Fibroblast of upper back skin (primary cell): ENCODE measurements at regions not wholly inside any gene's neighbourhood (a gene's known extent, or its start where the extent isn't known, plus 50 kb on each side); places are given as distances from the start of the nearest gene placed in this dataset.

Experiments used
- DNase-seq: peaks from one replicate; pipeline ENCODE4 v3.0.0-alpha.2; 2013

DNA sequence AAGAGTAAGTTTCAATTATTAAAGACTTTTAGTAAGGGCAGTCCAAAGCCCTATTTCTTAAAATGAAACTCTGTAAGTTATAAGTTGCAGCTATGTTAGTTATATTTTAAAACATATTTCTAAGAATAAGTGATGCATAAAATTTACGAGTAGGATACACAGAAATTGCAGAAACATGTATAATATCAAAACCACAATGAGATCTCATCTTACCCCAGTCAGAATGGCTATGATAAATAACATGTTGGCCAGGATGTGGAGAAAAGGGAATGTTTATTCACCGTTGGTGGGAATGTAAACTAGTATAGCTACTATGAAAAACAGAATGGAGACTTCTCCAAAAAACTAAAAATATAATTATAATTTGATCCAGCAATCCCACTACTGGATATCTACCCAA is 201.2 kb downstream of the CBLN2 start:
- peak; percentile 58 for DNase-seq

DNA sequence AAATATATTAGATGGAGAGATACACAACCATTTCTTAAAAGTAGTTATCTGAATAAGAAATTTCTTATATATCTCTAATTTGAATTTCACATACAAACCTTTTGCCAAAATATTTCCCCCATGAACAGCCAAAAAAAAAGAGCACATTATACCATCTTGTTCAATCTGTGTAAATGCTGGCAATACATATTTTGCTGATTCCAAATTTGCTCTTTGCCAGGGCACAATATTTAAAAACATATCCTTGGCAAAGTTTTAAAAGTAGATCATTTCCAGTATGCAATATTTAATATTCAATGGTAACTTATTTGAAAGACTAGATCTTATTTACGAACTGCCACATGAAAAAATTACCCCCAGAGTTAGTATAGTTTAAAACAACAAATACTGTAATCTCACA is 204.2 kb downstream of the CBLN2 start:
- no peak for DNase-seq

DNA sequence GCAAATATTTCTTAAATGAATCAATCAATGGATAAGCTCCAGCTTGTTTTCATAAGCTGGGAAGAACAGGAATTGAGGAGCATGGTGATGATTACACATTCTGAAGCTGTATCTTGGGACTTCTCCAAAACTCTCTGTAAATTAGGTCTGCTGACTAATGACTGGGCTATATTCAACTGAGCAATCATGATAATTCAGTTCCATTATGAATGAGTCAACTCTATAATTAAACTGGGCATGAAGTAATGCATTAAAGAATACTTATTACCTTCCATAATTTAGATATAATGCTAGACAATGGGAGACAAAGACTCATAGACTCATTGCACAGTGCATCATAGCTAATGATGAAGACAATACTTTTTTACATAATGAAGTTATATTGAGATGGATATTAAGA is 207.4 kb downstream of the CBLN2 start:
- DNase-seq: peak; percentile 3

DNA sequence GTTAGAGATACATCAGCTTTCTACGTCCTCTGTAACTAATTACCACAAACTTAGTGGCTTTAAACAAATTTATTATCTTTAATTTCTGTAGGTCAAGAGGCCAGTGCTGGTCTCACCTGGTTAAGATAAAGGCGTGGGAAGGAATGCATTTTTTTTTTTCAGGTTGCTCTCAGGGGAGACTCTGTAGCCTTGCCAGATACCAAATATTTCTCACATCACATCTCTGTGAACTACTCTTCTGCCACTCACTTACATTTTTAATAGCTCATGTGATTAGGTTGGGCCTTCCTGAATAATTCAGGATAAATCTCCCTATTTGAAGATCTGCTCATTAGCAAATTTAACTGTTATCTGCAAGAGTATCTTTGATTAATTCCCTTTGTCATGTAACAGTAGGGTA is 214.6 kb downstream of the CBLN2 start:
- no peak for DNase-seq

DNA sequence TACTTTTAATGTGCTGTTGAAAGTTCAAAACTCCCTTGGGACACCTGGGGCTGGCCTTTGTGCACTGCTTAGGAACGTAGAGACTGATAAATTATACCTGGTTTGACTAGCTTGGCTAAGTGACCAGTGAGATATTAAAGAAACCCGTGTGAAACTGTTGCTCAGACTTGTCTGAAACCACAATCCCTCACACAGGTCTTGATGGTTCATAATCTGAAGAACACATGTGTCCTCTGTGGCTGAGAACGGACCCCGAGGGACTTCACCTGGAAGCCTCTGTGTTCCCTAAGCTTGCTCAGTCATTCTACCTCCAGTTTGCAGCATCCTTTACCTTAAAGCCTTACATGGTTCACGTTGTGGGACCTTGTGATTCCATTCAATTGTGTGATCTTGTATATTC is 218.8 kb downstream of the CBLN2 start:
- DNase-seq: no peak

DNA sequence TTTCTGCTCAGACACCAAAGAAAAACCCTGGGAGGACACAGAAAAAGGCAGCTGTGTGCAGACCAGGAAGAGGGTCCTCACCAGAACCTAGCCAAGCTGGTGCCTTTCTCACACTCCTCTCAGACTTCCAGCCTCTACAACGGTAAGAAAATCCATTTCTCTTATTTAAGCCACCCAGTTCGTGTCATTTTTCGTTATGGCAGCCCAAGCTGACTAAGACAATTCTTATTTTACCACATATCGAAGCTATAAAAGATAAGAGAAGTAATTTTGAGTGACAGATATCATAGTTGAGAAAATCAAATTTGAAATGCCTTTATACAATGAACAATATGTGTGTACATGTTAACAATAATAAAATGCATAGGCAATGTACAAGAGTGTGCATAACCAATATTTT is 219.5 kb downstream of the CBLN2 start:
- no peak for DNase-seq

DNA sequence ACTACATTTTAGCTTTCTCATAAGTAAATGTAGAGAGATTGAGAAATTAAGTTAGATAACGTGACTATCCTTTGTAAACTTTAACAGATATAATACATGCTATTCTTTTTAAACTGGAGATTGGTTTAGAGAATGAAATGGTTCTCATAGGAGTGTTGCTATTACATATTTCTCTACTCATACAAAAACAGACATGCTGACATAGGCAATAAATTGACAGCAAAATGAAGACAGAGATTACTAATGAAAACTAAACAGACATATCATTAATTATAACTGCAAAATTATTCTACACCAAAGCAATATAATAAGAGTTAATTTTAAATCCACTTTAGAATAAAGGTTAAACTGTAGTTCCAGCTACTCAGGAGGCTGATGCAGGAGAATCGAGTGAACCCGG is 227.6 kb downstream of the CBLN2 start:
- DNase-seq: no peak

DNA sequence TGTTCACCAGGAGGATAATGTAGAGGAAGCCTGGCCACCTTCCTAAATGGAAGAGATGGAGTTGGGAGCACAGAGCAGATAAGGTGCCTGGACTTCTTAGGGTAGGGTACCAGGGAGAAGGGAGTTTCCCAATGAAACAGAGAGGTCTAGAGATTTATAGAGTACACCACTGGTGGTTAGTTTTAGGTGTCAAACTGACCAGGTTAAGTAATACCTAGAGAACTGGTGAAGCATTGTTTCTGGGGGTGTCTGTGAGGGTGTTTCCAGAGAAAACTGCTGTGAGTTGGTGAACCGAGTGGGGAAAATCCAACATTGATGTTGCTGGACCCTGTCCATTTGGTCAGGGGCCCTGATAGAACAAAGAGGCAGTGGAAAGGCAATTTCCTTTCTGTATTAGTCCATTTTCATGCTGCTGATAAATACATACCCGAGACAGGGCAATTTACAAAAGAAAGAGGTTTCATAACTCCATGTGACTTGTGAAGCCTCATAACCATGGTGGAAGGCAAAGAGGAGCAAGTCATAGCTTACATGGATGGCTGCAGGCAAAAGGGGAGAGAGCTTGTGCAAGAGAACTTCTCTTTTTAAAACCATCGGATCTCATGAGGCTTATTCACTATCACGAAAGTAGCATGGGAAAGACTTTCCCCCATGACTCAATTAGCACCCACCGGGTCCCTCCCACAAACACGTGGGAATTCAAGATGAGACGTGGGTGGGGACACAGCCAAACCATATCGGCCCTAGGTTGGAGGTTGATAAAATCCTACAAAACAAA is 260.8 kb downstream of the CBLN2 start:
- no peak for DNase-seq

DNA sequence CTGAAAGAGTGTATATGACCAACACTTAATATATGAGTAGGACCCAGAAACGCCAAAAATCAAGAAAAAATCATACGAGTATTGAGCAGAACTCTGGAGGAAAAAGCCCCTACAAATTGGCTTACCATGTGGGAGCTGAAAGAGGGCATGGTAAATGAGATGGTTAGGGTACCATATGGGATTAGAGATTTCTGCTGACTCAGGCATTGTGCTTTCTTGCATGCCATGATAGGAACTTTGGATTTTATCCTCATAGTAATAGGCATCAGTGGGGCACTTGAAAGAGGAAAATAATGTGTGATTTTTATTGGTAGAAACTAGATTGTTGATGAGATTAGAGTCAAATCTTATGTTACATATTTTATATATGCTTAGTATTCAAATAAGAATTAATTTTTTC is 271.1 kb downstream of the CBLN2 start:
- no peak for DNase-seq

DNA sequence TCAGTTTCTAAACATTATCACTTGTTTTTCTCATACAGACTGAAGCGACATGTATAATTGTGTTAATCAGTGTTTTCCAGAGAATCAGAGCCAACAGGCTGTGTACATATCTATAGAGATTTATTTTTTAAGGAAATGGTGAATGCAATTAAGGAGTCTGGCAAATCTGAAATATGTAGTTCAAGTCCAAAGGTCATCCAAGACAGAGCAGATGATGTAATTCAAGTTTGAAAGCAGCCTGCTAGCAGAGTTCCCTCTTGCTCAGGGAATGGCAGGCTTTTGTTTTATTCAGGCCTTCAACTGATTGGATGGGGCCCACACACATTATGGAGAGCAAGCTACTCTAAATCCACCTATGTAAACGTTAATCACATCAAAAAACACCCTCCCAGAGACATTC is 282.6 kb downstream of the CBLN2 start:
- no peak for DNase-seq

DNA sequence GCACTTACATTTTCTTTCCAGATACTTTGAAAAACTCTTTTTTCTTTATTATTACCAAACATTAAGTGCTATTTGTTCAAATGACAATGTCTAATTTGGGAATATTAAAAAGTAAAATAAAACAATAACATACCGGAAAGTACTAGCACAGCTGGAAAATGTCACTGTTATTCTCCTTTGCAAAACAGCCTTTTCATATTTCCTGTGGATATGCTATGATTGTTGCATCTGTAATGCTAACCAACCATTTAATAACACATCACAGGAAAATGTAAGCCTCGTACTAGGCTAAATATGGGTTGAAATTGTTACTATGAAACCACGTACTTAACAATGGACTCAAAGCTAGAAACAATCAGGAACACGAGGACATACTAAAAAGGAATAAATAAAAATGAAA is 298.1 kb downstream of the CBLN2 start:
- no peak for DNase-seq

DNA sequence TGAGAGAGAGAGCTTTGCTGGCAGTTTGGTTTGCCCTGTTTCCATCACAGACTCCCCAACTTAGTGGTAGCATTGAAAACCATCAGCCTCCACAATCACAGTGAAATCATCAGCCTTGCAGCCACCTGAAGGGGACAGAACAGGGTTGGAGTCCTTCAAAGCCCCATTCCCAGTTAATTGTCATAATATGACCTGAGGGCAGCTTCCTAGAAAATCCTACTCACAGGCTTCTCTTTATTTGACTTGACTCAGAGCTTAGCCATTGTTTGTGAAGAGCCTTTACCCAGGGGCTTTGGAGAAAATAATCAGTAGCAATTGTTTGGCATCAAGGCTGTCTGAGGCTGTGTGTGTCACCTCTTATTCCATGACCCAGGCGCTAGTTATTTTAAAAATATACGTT is 308.7 kb downstream of the CBLN2 start:
- DNase-seq: no peak

DNA sequence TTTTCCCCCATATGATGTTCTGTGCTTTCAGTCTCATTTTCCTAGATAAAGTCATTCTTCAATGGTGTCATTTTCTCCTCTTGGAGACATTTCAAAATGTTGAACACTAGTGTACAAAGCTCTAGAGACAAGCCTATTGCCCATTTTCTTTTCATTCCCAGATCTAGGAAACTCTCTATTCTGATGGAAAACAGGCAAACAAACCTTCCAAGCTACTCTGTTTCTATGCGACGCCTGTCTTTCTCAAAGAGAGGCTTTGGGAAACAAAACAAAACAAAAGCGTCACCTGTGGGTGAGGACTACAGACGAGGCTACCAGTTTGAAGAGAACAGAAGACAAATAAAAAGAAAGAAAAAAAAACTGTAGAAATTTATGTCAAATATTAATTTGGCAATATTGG is 311.0 kb downstream of the CBLN2 start:
- DNase-seq: no peak

DNA sequence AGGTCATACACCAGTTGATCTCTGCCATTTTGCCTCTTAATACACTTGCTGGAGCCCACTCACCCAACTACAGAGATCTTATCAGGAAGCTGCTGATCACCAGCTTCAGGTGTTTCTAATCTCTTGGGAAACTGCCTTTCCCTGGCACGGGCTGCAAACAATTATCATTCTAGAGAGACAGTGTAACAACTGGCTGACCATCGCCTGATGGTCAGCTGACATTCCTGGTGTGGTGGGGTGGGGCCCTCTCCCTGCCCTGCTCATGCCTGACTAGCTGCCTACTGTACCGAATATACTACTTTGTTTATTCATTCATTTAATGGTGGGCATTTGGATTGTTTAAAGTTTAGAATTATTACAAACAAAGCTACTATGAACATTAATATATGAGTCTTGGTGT is 311.5 kb downstream of the CBLN2 start:
- DNase-seq: no peak

DNA sequence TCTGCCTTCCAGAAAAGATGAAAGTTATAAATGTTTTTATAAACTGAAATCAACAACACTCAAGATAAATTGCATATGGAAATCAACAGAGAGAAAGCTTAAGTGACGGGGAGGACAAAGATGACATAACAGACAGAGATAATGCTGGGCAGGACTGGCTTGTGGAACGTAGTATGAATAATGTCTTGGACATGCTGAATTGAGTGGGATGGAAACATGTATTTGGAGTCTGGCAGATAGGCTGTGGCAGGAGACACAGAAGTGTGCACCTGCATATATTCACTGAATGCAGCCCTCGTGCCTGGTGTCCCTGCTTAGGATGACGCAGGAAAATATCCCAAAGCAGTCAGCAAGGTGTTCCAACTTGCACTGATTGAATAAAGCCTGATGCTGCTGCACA is 318.2 kb downstream of the CBLN2 start:
- no peak for DNase-seq

DNA sequence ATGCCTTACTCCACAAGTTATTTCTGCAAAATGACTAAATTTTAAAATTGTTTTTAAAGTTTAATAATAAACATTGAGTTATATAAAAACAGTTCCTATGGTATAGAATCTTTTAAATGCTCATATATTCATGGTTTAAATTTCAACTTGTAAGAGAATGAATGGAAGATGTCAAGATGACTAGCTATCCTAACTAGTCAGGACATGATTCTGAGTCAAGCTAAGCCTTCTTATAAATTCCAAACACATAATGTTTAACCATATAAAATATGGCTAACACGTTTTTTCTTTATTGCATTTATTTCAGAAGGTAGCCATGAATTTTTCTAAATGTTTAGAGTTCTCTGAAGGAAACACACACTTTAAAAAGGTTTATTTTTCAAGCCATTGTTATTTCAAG is 320.4 kb downstream of the CBLN2 start:
- DNase-seq: no peak

DNA sequence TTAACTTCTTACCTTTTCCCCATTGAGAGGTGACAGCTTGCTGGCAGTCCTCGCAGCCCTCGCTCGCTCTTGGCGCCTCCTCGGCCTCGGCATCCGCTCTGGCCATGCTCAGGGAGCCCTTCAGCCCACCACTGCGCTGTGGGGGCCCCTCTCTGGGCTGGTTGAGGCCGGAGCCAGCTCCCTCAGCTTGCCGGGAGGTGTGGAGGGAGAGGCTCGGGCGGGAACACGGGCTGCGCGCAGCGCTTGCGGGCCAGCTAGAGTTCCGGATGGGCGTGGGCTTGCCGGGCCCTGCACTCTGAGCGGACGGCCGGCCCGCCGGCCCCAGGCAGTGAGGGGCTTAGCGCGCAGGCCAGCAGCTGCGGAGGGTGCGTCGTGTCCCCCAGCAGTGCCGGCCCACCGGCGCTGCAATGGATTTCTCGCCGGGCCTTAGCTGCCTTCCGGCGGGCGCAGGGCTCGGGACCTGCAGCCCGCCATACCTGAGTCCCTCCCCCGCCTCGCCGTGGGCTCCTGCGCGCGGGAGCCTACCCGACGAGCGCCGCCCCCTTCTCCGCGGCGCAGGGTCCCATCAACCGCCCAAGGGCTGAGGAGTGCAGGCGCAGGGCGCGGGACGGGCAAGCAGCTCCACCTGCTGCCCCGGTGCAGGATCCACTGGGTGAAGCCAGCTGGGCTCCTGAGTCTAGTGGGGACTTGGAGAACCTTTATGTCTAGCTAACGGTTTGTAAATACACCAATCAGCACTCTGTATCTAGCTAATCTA is 335.0 kb downstream of the CBLN2 start:
- no peak for DNase-seq

DNA sequence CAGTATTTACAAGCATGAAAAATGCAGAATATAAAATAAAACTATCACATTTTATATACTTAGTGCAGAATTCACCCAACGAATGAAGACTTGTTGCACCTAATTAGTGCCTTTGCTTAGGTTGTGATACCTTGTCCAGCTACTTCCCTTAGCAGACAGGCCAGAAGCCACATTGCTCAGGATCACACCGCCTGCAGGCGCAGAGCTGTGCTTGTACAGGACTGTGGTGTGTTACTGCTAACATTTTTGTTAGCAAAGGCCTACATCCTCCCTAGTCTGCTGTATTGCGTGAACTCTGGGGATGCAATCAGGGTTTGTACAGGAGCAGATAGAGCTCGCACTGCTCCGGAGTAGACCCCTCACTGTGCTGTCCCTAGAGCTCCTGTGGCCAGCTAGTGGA is 336.9 kb downstream of the CBLN2 start:
- DNase-seq: no peak

DNA sequence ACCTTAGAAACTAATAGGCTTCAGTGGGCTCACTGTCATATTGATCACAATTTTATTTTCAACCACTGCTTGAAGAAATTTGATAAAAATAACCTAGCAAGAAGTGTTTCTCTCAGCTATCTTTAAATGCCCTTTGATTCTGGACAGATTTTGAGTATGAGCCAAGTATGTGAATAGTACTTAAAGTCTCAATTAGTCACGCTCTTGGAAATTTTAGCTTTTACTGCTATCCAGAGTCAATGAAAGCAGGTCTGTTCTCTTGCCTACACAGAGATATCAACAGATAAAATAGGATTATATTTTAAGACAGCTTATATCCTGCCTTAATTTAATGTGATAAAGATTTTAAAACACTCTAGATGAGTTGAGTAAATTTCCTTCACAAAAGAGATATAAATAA is 337.3 kb downstream of the CBLN2 start:
- DNase-seq: peak; percentile 2

DNA sequence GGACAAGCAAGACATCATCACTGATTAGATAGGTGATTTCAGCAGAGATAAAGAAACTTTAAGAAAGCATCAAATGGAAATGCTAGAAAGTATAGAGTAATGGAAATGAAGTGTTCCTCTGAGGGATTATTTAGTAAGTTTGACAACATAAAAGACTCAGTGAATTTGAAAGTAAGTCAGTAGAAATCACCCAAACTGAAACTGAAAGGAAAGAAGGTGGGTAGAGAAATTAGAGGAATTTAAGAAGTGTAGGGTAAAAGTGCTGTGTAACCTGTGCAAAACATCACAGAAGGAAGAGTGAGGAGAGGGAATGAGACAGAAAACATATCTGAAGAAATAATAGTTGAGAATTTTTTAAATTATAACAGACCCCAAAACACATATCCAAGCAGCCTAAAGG is 343.1 kb downstream of the CBLN2 start:
- DNase-seq: no peak

DNA sequence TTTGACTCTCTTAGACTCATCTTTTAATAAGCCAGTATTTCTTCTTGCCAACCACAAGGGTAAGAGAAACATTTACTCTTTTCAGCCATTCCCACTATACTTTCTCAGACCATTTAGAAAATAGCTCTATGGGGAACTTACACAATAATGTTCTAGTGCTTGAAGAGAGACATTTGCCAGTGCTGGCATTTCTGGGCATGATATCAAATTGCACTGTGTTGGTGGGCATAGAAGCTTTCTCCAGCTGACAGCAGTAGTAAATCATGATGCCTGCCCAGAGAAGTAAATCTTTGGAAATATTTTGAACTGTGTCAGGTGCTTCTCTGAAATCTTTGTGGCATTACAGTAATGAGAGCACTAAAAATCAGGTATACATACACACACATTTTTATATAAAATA is 346.6 kb downstream of the CBLN2 start:
- no peak for DNase-seq

DNA sequence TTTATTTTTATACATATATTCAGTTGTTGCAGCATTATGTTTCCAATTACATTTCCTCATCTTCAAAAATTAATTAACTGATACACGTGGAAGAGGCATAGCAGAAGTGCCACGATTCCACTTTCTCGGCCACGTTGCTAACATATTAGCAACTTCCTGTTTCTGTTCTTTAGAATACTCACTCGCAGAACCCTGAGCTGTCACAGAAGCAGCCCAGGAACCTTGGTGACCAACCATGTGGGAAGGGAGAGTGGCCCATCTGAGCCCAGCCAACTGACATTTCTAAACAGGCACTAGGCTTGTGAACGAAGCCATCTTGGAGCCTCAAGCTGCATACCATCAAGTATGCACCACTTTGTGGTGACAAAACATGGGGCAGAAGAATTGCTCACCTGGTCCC is 350.1 kb downstream of the CBLN2 start:
- no peak for DNase-seq

DNA sequence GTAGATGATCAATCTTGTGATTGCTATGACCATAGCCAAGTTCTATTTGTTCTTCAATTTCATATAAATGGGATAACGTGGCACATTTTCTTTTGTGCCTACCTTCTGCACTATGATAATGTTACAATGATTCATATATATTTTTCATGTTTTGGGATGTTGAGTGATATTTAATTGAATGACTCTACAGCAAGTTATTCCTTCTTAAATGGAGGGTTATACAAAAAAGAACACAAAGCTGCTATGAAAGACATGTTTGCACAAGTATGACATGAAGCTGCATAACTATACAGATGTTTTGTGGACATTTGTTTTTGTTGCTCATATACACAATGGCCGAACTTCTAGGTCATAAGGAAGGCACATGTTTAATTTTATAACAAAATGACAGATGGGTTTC is 356.2 kb downstream of the CBLN2 start:
- DNase-seq: no peak

DNA sequence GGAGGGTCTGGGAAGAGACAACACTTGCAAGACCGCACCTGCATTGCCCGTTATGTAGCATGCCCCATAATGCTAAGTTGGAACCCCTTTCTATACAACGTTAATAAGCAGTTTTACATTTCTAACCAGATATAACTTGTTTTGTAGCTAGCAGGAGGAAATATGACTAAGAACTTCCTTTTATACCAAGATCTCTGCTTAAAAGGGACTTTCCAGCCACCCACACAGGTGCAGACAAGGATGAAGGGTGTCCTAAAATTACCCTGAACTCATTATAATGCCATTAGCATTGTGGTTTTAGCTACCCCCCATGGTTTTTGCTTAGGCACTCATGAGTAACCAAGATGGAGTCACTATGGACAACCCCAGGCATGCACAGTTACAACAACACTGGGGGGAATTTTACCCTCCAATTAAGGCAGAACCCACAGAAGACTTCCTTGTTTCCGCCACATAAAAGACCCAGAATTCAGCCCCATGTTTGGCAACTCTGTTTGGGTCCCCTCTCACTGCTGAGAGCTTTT is 362.8 kb downstream of the CBLN2 start:
- DNase-seq: no peak

DNA sequence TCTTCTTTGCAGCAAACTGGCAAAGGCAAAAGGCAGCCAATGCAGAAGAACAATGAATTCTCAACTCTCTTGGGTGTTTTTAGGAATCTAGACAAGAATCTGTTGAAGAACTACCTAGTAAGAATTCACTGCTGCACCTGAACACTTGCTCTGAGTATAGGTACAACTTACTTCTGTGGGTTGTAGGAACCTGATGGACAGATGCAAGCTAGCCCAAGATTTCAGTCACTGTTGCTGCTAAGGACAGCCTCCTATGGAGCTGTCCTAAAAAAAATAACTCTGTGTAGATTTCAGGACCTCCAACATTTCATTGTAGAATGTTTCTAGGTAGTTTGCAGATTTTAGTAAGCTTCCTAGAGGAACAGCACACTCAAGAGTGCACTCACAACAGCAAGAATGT is 363.5 kb downstream of the CBLN2 start:
- DNase-seq: no peak
